Loucy (cell line): ENCODE measurements at regions not wholly inside any gene's neighbourhood (a gene's known extent, or its start where the extent isn't known, plus 50 kb on each side); places are given as distances from the start of the nearest gene placed in this dataset.

Source experiments
- H2AFZ ChIP-seq: fragments of 200-600 bp; sonication (generic); 2 replicates; pipeline ENCODE4 v1.6.0; 2016; ENCODE audit warnings: antibody characterized with exemption, mild to moderate bottlenecking, low read length, moderate library complexity
- H3F3A ChIP-seq: fragments of 200-600 bp; 2 replicates; pipeline ENCODE4 v1.6.0; 2016; ENCODE audit warnings: antibody characterized with exemption, low read depth, mild to moderate bottlenecking
- H3K27me3 ChIP-seq: fragments of 200-600 bp; sonication (generic); 2 replicates; pipeline ENCODE4 v1.6.1; 2014; ENCODE audit warnings: low read length, mild to moderate bottlenecking; ENCODE audit not compliant: insufficient read depth, poor library complexity, severe bottlenecking
- H3K36me3 ChIP-seq: fragments of 200-600 bp; sonication (generic); 2 replicates; pipeline ENCODE4 v1.6.1; 2016; ENCODE audit warnings: low read length; ENCODE audit not compliant: insufficient read depth
- H3K4me1 ChIP-seq: fragments of 200-600 bp; sonication (generic); 2 replicates; pipeline ENCODE4 v1.5.1; 2014; ENCODE audit warnings: low read length, mild to moderate bottlenecking; ENCODE audit not compliant: insufficient read depth, poor library complexity, severe bottlenecking
- H3K4me2 ChIP-seq: fragments of 200-600 bp; sonication (generic); 2 replicates; pipeline ENCODE4 v1.6.0; 2014; ENCODE audit warnings: antibody characterized with exemption, low read length, low read depth, mild to moderate bottlenecking; ENCODE audit not compliant: poor library complexity, severe bottlenecking
- H3K4me3 ChIP-seq: fragments of 200-600 bp; sonication (generic); 2 replicates; pipeline ENCODE4 v1.5.1; 2014; ENCODE audit warnings: low read length, mild to moderate bottlenecking, mixed read lengths; ENCODE audit not compliant: poor library complexity, severe bottlenecking
- H3K79me2 ChIP-seq: fragments of 200-600 bp; sonication (generic); 2 replicates; pipeline ENCODE4 v1.6.1; 2014; ENCODE audit warnings: low read length; ENCODE audit not compliant: insufficient read depth
- H3K9ac ChIP-seq: fragments of 200-600 bp; sonication (generic); 2 replicates; pipeline ENCODE4 v1.6.0; 2014; ENCODE audit warnings: mild to moderate bottlenecking, low read depth, low read length, moderate library complexity; ENCODE audit not compliant: poor library complexity, severe bottlenecking
- H3K9me2 ChIP-seq: fragments of 200-600 bp; sonication (generic); replicated peaks from 2 replicates; pipeline ENCODE4 v1.6.1; 2016; ENCODE audit warnings: low read depth, low read length, mixed read lengths
- H3K9me3 ChIP-seq: fragments of 200-600 bp; sonication (generic); 2 replicates; pipeline ENCODE4 v1.6.1; 2014; ENCODE audit warnings: mild to moderate bottlenecking, antibody characterized with exemption, low read length, low read depth; ENCODE audit not compliant: insufficient read depth
- H4K20me1 ChIP-seq: fragments of 200-600 bp; sonication (generic); 2 replicates; pipeline ENCODE4 v1.6.0; 2014; ENCODE audit warnings: antibody characterized with exemption, low read length, mild to moderate bottlenecking; ENCODE audit not compliant: insufficient read depth, poor library complexity, severe bottlenecking
- EZH2phosphoT487 ChIP-seq: fragments of 200-600 bp; IDR thresholded peaks from 2 replicates; pipeline ENCODE4 v1.6.1; 2018; ENCODE audit warnings: antibody characterized with exemption, mild to moderate bottlenecking, moderate library complexity, borderline replicate concordance
- TF ChIP-seq, protein P1 (sequence below): fragments of 200-600 bp; sonication (generic); conservative IDR thresholded peaks from 2 replicates; pipeline ENCODE4 v1.5.1; 2014; ENCODE audit warnings: mild to moderate bottlenecking, antibody characterized with exemption, low read length

DNA sequence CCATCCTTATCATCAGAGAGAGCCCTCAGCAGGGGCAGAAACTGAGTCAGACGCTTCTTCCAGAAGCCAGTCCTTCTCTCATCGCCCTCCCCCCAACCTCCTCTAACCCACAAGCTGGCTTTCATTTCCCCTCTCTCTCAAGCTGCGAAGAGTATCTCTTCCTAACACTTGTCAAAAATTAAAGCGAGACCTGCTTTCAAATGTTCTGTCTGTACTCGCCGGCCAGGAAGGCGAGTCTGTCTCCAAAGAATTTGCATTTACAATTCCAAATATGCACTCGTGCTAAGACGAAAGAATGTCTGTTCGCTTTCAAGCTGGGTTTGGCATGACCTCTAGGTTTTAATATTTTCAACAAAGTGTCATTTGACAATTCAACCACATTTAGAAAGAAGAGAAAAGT, 140.4 kb downstream of the RGS9 start:
- H3K4me3 ChIP-seq = peak overlapping the region; percentile 4
- no peaks in the 10 kb centered on the region for H3K36me3 ChIP-seq
- TF ChIP-seq, protein P1, sequence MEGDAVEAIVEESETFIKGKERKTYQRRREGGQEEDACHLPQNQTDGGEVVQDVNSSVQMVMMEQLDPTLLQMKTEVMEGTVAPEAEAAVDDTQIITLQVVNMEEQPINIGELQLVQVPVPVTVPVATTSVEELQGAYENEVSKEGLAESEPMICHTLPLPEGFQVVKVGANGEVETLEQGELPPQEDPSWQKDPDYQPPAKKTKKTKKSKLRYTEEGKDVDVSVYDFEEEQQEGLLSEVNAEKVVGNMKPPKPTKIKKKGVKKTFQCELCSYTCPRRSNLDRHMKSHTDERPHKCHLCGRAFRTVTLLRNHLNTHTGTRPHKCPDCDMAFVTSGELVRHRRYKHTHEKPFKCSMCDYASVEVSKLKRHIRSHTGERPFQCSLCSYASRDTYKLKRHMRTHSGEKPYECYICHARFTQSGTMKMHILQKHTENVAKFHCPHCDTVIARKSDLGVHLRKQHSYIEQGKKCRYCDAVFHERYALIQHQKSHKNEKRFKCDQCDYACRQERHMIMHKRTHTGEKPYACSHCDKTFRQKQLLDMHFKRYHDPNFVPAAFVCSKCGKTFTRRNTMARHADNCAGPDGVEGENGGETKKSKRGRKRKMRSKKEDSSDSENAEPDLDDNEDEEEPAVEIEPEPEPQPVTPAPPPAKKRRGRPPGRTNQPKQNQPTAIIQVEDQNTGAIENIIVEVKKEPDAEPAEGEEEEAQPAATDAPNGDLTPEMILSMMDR = no peak
- TF ChIP-seq EZH2phosphoT487 = no peak
- no peaks in the 10 kb centered on the region for H3F3A ChIP-seq
- H3K4me2 ChIP-seq = peak overlapping the region; percentile 43
- H3K27me3 ChIP-seq = no peaks in the 10 kb centered on the region
- H3K9me2 ChIP-seq = no peaks in the 10 kb centered on the region
- no peaks in the 10 kb centered on the region for H3K9me3 ChIP-seq
- H4K20me1 ChIP-seq = no peaks in the 10 kb centered on the region
- H3K79me2 ChIP-seq = no peaks in the 10 kb centered on the region
- no peaks in the 10 kb centered on the region for H3K4me1 ChIP-seq
- H3K9ac ChIP-seq = no peak overlapping the region
- H2AFZ ChIP-seq = no peak overlapping the region
